GM23338 (cell line): ENCODE measurements at regions not wholly inside any gene's neighbourhood (a gene's known extent, or its start where the extent isn't known, plus 50 kb on each side); places are given as distances from the start of the nearest gene placed in this dataset.

ENCODE experiments used
- ATAC-seq: fragments of 200-7000 bp; cut with Tn5 transposase; 3 replicates; pipeline ENCODE4 v1.9.1; 2020
- DNase-seq: peaks from one replicate; pipeline ENCODE4 v3.0.0-alpha.2; 2015; ENCODE audit warnings: low spot score
- H2AFZ ChIP-seq: fragments of 200-600 bp; sonication (generic); 2 replicates; pipeline ENCODE4 v1.8.0; 2016; ENCODE audit warnings: antibody characterized with exemption, mild to moderate bottlenecking, moderate library complexity
- H3F3A ChIP-seq: fragments of 200-600 bp; sonication (generic); replicated peaks from 2 replicates; pipeline ENCODE4 v1.8.0; 2017; ENCODE audit warnings: antibody characterized with exemption, mixed run types, low read depth
- H3K27ac ChIP-seq: fragments of 200-600 bp; sonication (generic); 2 replicates; pipeline ENCODE4 v1.6.1; 2016; ENCODE audit warnings: low read depth
- H3K27me3 ChIP-seq: fragments of 200-600 bp; sonication (generic); 2 replicates; pipeline ENCODE4 v1.8.0; 2016; ENCODE audit warnings: mild to moderate bottlenecking, mixed run types, moderate library complexity; ENCODE audit not compliant: insufficient read depth
- H3K36me3 ChIP-seq: fragments of 200-600 bp; sonication (generic); 2 replicates; pipeline ENCODE4 v1.8.0; 2016; ENCODE audit warnings: mild to moderate bottlenecking; ENCODE audit not compliant: insufficient read depth
- H3K4me1 ChIP-seq: fragments of 200-600 bp; sonication (generic); 2 replicates; pipeline ENCODE4 v1.8.0; 2016; ENCODE audit warnings: mild to moderate bottlenecking, moderate library complexity; ENCODE audit not compliant: insufficient read depth
- H3K4me2 ChIP-seq: fragments of 200-600 bp; sonication (generic); 2 replicates; pipeline ENCODE4 v1.7.1; 2017; ENCODE audit warnings: mixed run types
- H3K4me3 ChIP-seq: fragments of 200-600 bp; sonication (generic); 2 replicates; pipeline ENCODE4 v1.6.1; 2016; ENCODE audit warnings: mixed run types
- H3K79me2 ChIP-seq: fragments of 200-600 bp; sonication (generic); replicated peaks from 2 replicates; pipeline ENCODE4 v1.8.0; 2017; ENCODE audit warnings: mild to moderate bottlenecking; ENCODE audit not compliant: insufficient read depth
- H3K9me2 ChIP-seq: fragments of 200-600 bp; sonication (generic); 2 replicates; pipeline ENCODE4 v1.8.0; 2017; ENCODE audit not compliant: insufficient read depth
- H4K20me1 ChIP-seq: fragments of 200-600 bp; sonication (generic); replicated peaks from 2 replicates; pipeline ENCODE4 v1.8.0; 2017; ENCODE audit warnings: mild to moderate bottlenecking; ENCODE audit not compliant: insufficient read depth
- H3K27ac Mint-ChIP-seq: 2 replicates; pipeline ENCODE4 v1.8.0; 2020; ENCODE audit warnings: inconsistent platforms, mild to moderate bottlenecking, moderate library complexity, mixed read lengths
- H3K27me3 Mint-ChIP-seq: 3 replicates; pipeline ENCODE4 v1.8.0; 2022; ENCODE audit warnings: low read depth, mild to moderate bottlenecking, moderate library complexity, mixed read lengths, inconsistent platforms; ENCODE audit not compliant: insufficient read depth, poor library complexity
- H3K36me3 Mint-ChIP-seq: 3 replicates; pipeline ENCODE4 v1.8.0; 2021; ENCODE audit warnings: low read depth, mild to moderate bottlenecking, inconsistent platforms, moderate library complexity, mixed read lengths
- H3K4me1 Mint-ChIP-seq: 3 replicates; pipeline ENCODE4 v1.8.0; 2020; ENCODE audit warnings: mild to moderate bottlenecking, inconsistent platforms, mixed read lengths
- H3K4me3 Mint-ChIP-seq: 3 replicates; pipeline ENCODE4 v1.8.0; 2021; ENCODE audit warnings: moderate library complexity, mild to moderate bottlenecking, inconsistent platforms, mixed read lengths
- H3K9me3 Mint-ChIP-seq: 3 replicates; pipeline ENCODE4 v1.8.0; 2020; ENCODE audit warnings: moderate library complexity, mild to moderate bottlenecking, inconsistent platforms, mixed read lengths
- CREB1 ChIP-seq: fragments of 250-450 bp; sonication (Bioruptor Pico); IDR thresholded peaks from 2 replicates; pipeline ENCODE4 v1.5.0; 2020; ENCODE audit warnings: low read depth, mild to moderate bottlenecking, moderate library complexity
- JUNB ChIP-seq: IDR thresholded peaks from one replicate; pipeline ENCODE4 v1.6.1; 2016; ENCODE audit warnings: antibody characterized with exemption; ENCODE audit not compliant: unreplicated experiment
- NANOG ChIP-seq: IDR thresholded peaks from 2 replicates; pipeline ENCODE4 v1.6.1; 2016; ENCODE audit warnings: antibody characterized with exemption, borderline replicate concordance
- TF ChIP-seq, protein P1 (sequence below): fragments of 250-450 bp; sonication (Bioruptor Pico); IDR thresholded peaks from 2 replicates; pipeline ENCODE4 v1.5.0; 2020; ENCODE audit warnings: mild to moderate bottlenecking, moderate library complexity

DNA sequence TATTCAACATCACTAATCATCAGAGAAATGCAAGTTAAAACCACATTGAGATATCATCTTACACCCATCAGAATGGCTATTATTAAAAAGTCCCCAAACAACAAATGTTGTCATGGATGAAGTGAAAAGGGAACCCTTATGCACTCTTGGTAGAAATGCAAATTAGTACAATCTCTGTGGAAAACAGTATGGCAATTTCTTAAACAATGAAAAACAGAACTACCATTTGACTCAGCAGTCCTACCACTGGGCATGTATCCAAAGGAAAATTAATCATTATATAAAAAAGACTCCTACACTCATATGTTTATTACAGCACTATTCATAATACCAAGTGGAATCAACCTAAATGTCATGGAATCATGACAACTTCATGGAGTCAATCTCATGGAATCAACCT, 611.3 kb upstream of the GJE1 start:
- Mint-ChIP-seq H3K4me3 (no peak overlapping the region), H3K27me3 (no peaks in the 10 kb centered on the region)
- no peak for ATAC-seq

More for the DNA sequence above, 611.3 kb upstream of the GJE1 start:
- Histone ChIP-seq H3K36me3 (no peaks in the 10 kb centered on the region; the same call in 1 of the 2 replicates), H3K4me1 (no peaks in the 10 kb centered on the region), H3K9me2 (no peaks in the 10 kb centered on the region), H3F3A (no peaks in the 10 kb centered on the region), H4K20me1 (no peaks in the 10 kb centered on the region), H3K27ac (no peak overlapping the region), H2AFZ (no peak overlapping the region), H3K27me3 (no peaks in the 10 kb centered on the region), H3K4me2 (no peak overlapping the region), H3K79me2 (no peaks in the 10 kb centered on the region), H3K4me3 (no peak overlapping the region)
- no peak for DNase-seq
- H3K9me3 Mint-ChIP-seq: no peaks in the 10 kb centered on the region; the same call in 2 of the 3 replicates
- H3K36me3 Mint-ChIP-seq: peaks cover 5% of the 10 kb centered on the region; the same call in 1 of the 3 replicates
- no peak overlapping the region for H3K27ac Mint-ChIP-seq
- TF ChIP-seq JUNB: no peak
- no peak for TF ChIP-seq NANOG
- no peak for TF ChIP-seq CREB1 (CRISPR knock-in tag)
- TF ChIP-seq, protein P1, sequence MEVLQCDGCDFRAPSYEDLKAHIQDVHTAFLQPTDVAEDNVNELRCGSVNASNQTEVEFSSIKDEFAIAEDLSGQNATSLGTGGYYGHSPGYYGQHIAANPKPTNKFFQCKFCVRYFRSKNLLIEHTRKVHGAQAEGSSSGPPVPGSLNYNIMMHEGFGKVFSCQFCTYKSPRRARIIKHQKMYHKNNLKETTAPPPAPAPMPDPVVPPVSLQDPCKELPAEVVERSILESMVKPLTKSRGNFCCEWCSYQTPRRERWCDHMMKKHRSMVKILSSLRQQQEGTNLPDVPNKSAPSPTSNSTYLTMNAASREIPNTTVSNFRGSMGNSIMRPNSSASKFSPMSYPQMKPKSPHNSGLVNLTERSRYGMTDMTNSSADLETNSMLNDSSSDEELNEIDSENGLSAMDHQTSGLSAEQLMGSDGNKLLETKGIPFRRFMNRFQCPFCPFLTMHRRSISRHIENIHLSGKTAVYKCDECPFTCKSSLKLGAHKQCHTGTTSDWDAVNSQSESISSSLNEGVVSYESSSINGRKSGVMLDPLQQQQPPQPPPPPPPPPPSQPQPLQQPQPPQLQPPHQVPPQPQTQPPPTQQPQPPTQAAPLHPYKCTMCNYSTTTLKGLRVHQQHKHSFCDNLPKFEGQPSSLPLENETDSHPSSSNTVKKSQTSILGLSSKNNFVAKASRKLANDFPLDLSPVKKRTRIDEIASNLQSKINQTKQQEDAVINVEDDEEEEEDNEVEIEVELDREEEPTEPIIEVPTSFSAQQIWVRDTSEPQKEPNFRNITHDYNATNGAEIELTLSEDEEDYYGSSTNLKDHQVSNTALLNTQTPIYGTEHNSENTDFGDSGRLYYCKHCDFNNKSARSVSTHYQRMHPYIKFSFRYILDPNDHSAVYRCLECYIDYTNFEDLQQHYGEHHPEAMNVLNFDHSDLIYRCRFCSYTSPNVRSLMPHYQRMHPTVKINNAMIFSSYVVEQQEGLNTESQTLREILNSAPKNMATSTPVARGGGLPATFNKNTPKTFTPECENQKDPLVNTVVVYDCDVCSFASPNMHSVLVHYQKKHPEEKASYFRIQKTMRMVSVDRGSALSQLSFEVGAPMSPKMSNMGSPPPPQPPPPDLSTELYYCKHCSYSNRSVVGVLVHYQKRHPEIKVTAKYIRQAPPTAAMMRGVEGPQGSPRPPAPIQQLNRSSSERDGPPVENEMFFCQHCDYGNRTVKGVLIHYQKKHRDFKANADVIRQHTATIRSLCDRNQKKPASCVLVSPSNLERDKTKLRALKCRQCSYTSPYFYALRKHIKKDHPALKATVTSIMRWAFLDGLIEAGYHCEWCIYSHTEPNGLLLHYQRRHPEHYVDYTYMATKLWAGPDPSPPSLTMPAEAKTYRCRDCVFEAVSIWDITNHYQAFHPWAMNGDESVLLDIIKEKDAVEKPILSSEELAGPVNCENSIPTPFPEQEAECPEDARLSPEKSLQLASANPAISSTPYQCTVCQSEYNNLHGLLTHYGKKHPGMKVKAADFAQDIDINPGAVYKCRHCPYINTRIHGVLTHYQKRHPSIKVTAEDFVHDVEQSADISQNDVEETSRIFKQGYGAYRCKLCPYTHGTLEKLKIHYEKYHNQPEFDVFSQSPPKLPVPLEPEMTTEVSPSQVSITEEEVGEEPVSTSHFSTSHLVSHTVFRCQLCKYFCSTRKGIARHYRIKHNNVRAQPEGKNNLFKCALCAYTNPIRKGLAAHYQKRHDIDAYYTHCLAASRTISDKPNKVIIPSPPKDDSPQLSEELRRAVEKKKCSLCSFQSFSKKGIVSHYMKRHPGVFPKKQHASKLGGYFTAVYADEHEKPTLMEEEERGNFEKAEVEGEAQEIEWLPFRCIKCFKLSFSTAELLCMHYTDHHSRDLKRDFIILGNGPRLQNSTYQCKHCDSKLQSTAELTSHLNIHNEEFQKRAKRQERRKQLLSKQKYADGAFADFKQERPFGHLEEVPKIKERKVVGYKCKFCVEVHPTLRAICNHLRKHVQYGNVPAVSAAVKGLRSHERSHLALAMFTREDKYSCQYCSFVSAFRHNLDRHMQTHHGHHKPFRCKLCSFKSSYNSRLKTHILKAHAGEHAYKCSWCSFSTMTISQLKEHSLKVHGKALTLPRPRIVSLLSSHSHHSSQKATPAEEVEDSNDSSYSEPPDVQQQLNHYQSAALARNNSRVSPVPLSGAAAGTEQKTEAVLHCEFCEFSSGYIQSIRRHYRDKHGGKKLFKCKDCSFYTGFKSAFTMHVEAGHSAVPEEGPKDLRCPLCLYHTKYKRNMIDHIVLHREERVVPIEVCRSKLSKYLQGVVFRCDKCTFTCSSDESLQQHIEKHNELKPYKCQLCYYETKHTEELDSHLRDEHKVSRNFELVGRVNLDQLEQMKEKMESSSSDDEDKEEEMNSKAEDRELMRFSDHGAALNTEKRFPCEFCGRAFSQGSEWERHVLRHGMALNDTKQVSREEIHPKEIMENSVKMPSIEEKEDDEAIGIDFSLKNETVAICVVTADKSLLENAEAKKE (CRISPR knock-in tag): no peak
- no peaks in the 10 kb centered on the region for H3K4me1 Mint-ChIP-seq
